ENCODE measurements at regions not wholly inside any gene's neighbourhood (a gene's known extent, or its start where the extent isn't known, plus 50 kb on each side); places are given as distances from the start of the nearest gene placed in this dataset.

GRCh38 chr10:71079761-71080380 is 132.5 kb upstream of the UNC5B start:
- Histone ChIP-seq H4K5ac (ENCODE audit: low read depth, low read length) (no peak overlapping the region), H4K20me1 (ENCODE audit: insufficient read depth, low read length) (no peaks in the 10 kb centered on the region), H3K4me3 (ENCODE audit: insufficient read depth, low read depth, low read length) (no peak overlapping the region), H3K23ac (ENCODE audit: low read depth, low read length) (no peak overlapping the region), H3K27me3 (ENCODE audit: control insufficient read depth, insufficient read depth, low read length) (peaks cover 30% of the 10 kb centered on the region), H2AK5ac (ENCODE audit: low read depth, low read length) (no peak overlapping the region), H3K9me3 (ENCODE audit: control insufficient read depth, insufficient read depth, low read length) (no peaks in the 10 kb centered on the region), H2BK5ac (ENCODE audit: low read depth, low read length, poor library complexity, severe bottlenecking) (no peak overlapping the region), H2BK20ac (ENCODE audit: low read depth, low read length) (no peak overlapping the region), H3K18ac (ENCODE audit: low read depth, low read length) (no peak overlapping the region), H2BK120ac (ENCODE audit: low read depth, low read length) (no peak overlapping the region), H3K79me1 (ENCODE audit: low read depth in 1 of 2, low read length in 2 of 2) (no peaks in the 10 kb centered on the region), H2AFZ (replicated peaks; ENCODE audit: low read length, poor library complexity) (no peak overlapping the region), H3K9me1 (ENCODE audit: insufficient read depth, low read length) (no peaks in the 10 kb centered on the region), H3K9ac (ENCODE audit: low read depth, low read length) (no peak overlapping the region), H3K4ac (ENCODE audit: low read depth, low read length) (no peak overlapping the region), H4K91ac (ENCODE audit: insufficient read depth, low read depth, low read length) (no peak overlapping the region), H4K8ac (ENCODE audit: low read depth in 2 of 2, low read length in 2 of 2) (no peak overlapping the region), H3K56ac (ENCODE audit: extremely low read depth, insufficient read depth, low read length) (no peak overlapping the region), H3K4me1 (ENCODE audit: control insufficient read depth, insufficient read depth, low read length) (no peaks in the 10 kb centered on the region), H2BK15ac (ENCODE audit: low read depth, low read length) (no peak overlapping the region), H3K14ac (replicated peaks; ENCODE audit: low read depth, low read length) (no peak overlapping the region), H2AK9ac (replicated peaks; ENCODE audit: low read depth, low read length, poor library complexity) (no peak overlapping the region), H3K4me2 (ENCODE audit: low read depth, low read length) (no peak overlapping the region), H3K36me3 (ENCODE audit: control insufficient read depth, insufficient read depth, low read length) (no peaks in the 10 kb centered on the region), H3K27ac (ENCODE audit: insufficient read depth, low read length) (no peak overlapping the region)
- CTCF ChIA-PET: no interaction called here
- intact Hi-C loops (cut with micrococcal nuclease): no loop called here
- no CpG with 5 or more reads among the region's 12 CpGs for WGBS, 2 experiments (ENCODE audit: extremely low coverage in 2 of 2, insufficient read length in 1 of 2)
- no TSS peak for BruUV-seq (replicated peaks)
- DNase-seq (no peak), ATAC-seq (ENCODE audit: low read depth) (no peak)
- dilution Hi-C loops (cut with HindIII; ENCODE audit: low sequenced_read_pairs, unreplicated experiment): no loop called here
- TF ChIP-seq RAD21 (IDR thresholded peaks at IDR 0.05; ENCODE audit: low read length) (no peak), BHLHE40 (IDR thresholded peaks at IDR 0.05; ENCODE audit: low read depth, low read length) (no peak)
- POLR2A ChIA-PET (ENCODE audit: unreplicated experiment): no interaction called here
- in situ Hi-C loops (cut with MboI; ENCODE audit: low sequenced_read_pairs): no loop called here

Data from IMR-90 (cell line).